Lower leg skin (tissue), 3 donors: ENCODE measurements at regions not wholly inside any gene's neighbourhood (a gene's known extent, or its start where the extent isn't known, plus 50 kb on each side); places are given as distances from the start of the nearest gene placed in this dataset.

ENCODE experiments used
- CTCF ChIP-seq, 3 donors: fragments of 450-650 bp; IDR thresholded peaks; one replicate each; pipeline ENCODE4 v1.5.1; 2016; ENCODE audit warnings: antibody characterized with exemption in 3 of 3, mild to moderate bottlenecking in 3 of 3, moderate library complexity in 2 of 3
- POLR2A ChIP-seq, 2 donors: fragments of 450-650 bp; IDR thresholded peaks; one replicate each; pipeline ENCODE4 v1.6.1; 2016 to 2017; ENCODE audit warnings: antibody characterized with exemption in 2 of 2, mild to moderate bottlenecking in 1 of 2, moderate library complexity in 1 of 2

GRCh38 chr1:218872026-218872425 lies 301.7 kb upstream of the LYPLAL1 start:
- TF ChIP-seq POLR2A (IDR thresholded peaks at IDR 0.05) = no peak
- TF ChIP-seq CTCF (IDR thresholded peaks at IDR 0.05) = no peak
